CD4-positive, alpha-beta T cell (primary cell): ENCODE measurements at regions not wholly inside any gene's neighbourhood (a gene's known extent, or its start where the extent isn't known, plus 50 kb on each side); places are given as distances from the start of the nearest gene placed in this dataset.

ENCODE experiments used
- ATAC-seq: fragments of 200-7000 bp; cut with Tn5 transposase; one replicate; pipeline ENCODE4 v1.10.0; 2022; ENCODE audit warnings: mild to moderate bottlenecking; ENCODE audit not compliant: poor library complexity
- CTCF ChIA-PET: fragments of 350-600 bp; sonication (Branson Sonifier 250); formaldehyde crosslinking; loops from one replicate; lab custom pipeline; 2021; ENCODE audit warnings: antibody characterized with exemption, inconsistent platforms; lab: Charles Lee
- POLR2A ChIA-PET: fragments of 350-600 bp; sonication (Branson Sonifier 250); formaldehyde crosslinking; loops from one replicate; lab custom pipeline; 2021; ENCODE audit warnings: antibody characterized with exemption, inconsistent platforms; lab: Charles Lee
- DNase-seq, 14 experiments: peaks; one replicate each; pipeline ENCODE4 v3.0.0-alpha.2; 2013 to 2020; ENCODE audit warnings: mixed read lengths in 2 of 14
- H3K27ac ChIP-seq, 2 donors: one replicate each; pipeline versions ENCODE4 v1.5.1 to v1.7.0; 2013; ENCODE audit warnings: low read length in 2 of 2, low read depth in 1 of 2, mild to moderate bottlenecking in 1 of 2
- H3K27me3 ChIP-seq, 2 experiments: 1 replicate in 1 of 2; 2 replicates in 1 of 2; pipeline versions ENCODE4 v1.6.1 to v1.7.0; 2013; ENCODE audit warnings: low read length in 2 of 2, control low read depth in 1 of 2, mild to moderate bottlenecking in 1 of 2, moderate library complexity in 1 of 2; ENCODE audit not compliant: insufficient read depth in 2 of 2, control insufficient read depth in 1 of 2
- H3K36me3 ChIP-seq: one replicate; pipeline ENCODE4 v1.6.1; 2013; ENCODE audit warnings: low read length, control low read depth; ENCODE audit not compliant: insufficient read depth
- H3K4me1 ChIP-seq: one replicate; pipeline ENCODE4 v1.6.1; 2013; ENCODE audit warnings: low read length, control low read depth; ENCODE audit not compliant: insufficient read depth
- H3K4me3 ChIP-seq: one replicate; pipeline ENCODE4 v1.5.1; 2013; ENCODE audit warnings: mild to moderate bottlenecking, low read length, moderate library complexity
- H3K9me3 ChIP-seq, 2 experiments: 1 replicate in 1 of 2; 2 replicates in 1 of 2; pipeline versions ENCODE4 v1.6.1 to v1.7.0; 2013; ENCODE audit warnings: low read length in 2 of 2, mild to moderate bottlenecking in 2 of 2, control low read depth in 1 of 2, moderate library complexity in 1 of 2; ENCODE audit not compliant: control insufficient read depth in 1 of 2, insufficient read depth in 1 of 2
- H3K27ac Mint-ChIP-seq: one replicate; pipeline ENCODE4 v1.8.0; 2020; ENCODE audit warnings: mixed read lengths
- H3K27me3 Mint-ChIP-seq: one replicate; pipeline ENCODE4 v1.8.0; 2021; ENCODE audit warnings: mixed read lengths
- H3K36me3 Mint-ChIP-seq: one replicate; pipeline ENCODE4 v1.8.0; 2021; ENCODE audit warnings: low read depth, mixed read lengths
- H3K4me1 Mint-ChIP-seq: one replicate; pipeline ENCODE4 v1.8.0; 2021; ENCODE audit warnings: low read depth, mixed read lengths
- H3K4me3 Mint-ChIP-seq: one replicate; pipeline ENCODE4 v1.8.0; 2020; ENCODE audit warnings: mild to moderate bottlenecking, mixed read lengths
- H3K9me3 Mint-ChIP-seq: one replicate; pipeline ENCODE4 v1.8.0; 2020; ENCODE audit warnings: mixed read lengths
- CTCF ChIP-seq: fragments of 200-600 bp; IDR thresholded peaks from one replicate; pipeline ENCODE4 v1.8.0; 2022; ENCODE audit warnings: antibody characterized with exemption, mild to moderate bottlenecking
- intact Hi-C, 2 experiments: fragments of 100-400 bp; cut with DNase I in 1 of 2; cut with micrococcal nuclease in 1 of 2; formaldehyde crosslinking; loops; one replicate each; pipeline versions ENCODE4 v1.15.1 to v1.9.0; 2023 to 2025; cut with DNase I, micrococcal nuclease

- Mint-ChIP-seq H3K4me1 (no peaks in the 10 kb centered on the region), H3K36me3 (no peaks in the 10 kb centered on the region), H3K9me3 (no peaks in the 10 kb centered on the region), H3K27ac (no peak overlapping the region), H3K27me3 (peaks cover 29% of the 10 kb centered on the region), H3K4me3 (no peak overlapping the region)
- no peak overlapping the region for H3K4me3 ChIP-seq
- no peaks in the 10 kb centered on the region for H3K36me3 ChIP-seq
- H3K9me3 ChIP-seq = no peaks in the 10 kb centered on the region
- no peak for TF ChIP-seq CTCF
- ATAC-seq (no peak), DNase-seq (no peak)
- H3K27me3 ChIP-seq = peaks cover 0 to 5% of the 10 kb centered on the region in 2 experiments
- ChIA-PET POLR2A (no interaction called here), CTCF (no interaction called here)
- H3K4me1 ChIP-seq = no peaks in the 10 kb centered on the region
- intact Hi-C loops = loop anchor here (10.0 kb wide), 1 partner anchor 154 kb away; no protein-coding TSS in a partner anchor
- no peak overlapping the region for H3K27ac ChIP-seq
Measured at GRCh38 chr13:44058624-44059215, 179.0 kb downstream of the LACC1 start.

GRCh38 chr13:44061876-44062275 lies 182.2 kb downstream of the LACC1 start:
- Histone ChIP-seq H3K4me1 (no peaks in the 10 kb centered on the region), H3K36me3 (no peaks in the 10 kb centered on the region), H3K9me3 (no peaks in the 10 kb centered on the region), H3K27me3 (no peaks in the 10 kb centered on the region), H3K27ac (no peak overlapping the region), H3K4me3 (no peak overlapping the region)
- no peak overlapping the region for H3K27ac Mint-ChIP-seq
- POLR2A ChIA-PET = interaction anchor here (1.1 kb wide), 1 partner anchor 8 kb away, joined by 3 read pairs; no protein-coding TSS in a partner anchor
- H3K27me3 Mint-ChIP-seq = peaks cover 15% of the 10 kb centered on the region
- TF ChIP-seq CTCF = no peak
- ATAC-seq (no peak), DNase-seq (no peak)
- H3K4me3 Mint-ChIP-seq = no peak overlapping the region
- intact Hi-C loops = no loop called here
- H3K4me1 Mint-ChIP-seq = no peaks in the 10 kb centered on the region
- CTCF ChIA-PET = interaction anchor here (0.6 kb wide), 1 partner anchor 1952 kb away, joined by 3 read pairs; no protein-coding TSS in a partner anchor
- H3K9me3 Mint-ChIP-seq = no peaks in the 10 kb centered on the region
- no peaks in the 10 kb centered on the region for H3K36me3 Mint-ChIP-seq

DNA sequence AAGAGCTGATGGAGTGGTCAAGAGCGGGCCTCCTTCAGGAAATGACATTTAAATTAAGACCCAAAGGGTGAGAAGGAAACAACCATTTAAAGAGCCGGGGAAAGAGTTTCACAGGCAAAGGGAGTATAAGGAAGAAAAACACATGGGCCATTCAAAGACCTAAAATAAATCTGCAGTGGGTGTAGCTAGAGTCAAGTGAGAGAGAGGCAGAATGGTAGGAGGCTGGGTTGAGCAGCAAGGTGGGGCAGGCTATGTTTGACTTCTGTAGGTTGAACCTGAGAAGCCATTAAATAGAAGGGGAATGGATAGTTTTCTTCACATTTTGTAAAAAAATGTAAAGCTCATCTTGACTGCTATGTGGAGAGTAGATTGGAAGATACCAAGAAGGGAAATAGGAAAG lies 183.8 kb downstream of the LACC1 start:
- no peak for DNase-seq
- no peaks in the 10 kb centered on the region for H3K9me3 Mint-ChIP-seq
- H3K27me3 Mint-ChIP-seq = peaks cover 8% of the 10 kb centered on the region
- Histone ChIP-seq H3K27ac (no peak overlapping the region), H3K36me3 (no peaks in the 10 kb centered on the region), H3K9me3 (no peaks in the 10 kb centered on the region), H3K27me3 (no peaks in the 10 kb centered on the region), H3K4me1 (no peaks in the 10 kb centered on the region), H3K4me3 (no peak overlapping the region)
- no peak overlapping the region for H3K4me3 Mint-ChIP-seq
- H3K4me1 Mint-ChIP-seq = no peaks in the 10 kb centered on the region
- intact Hi-C loops = no loop called here
- CTCF ChIA-PET = no interaction called here
- POLR2A ChIA-PET = no interaction called here
- no peak for ATAC-seq
- H3K36me3 Mint-ChIP-seq = no peaks in the 10 kb centered on the region
- TF ChIP-seq CTCF = no peak
- H3K27ac Mint-ChIP-seq = no peak overlapping the region
